Transverse colon (tissue), 4 donors: ENCODE measurements at regions not wholly inside any gene's neighbourhood (a gene's known extent, or its start where the extent isn't known, plus 50 kb on each side); places are given as distances from the start of the nearest gene placed in this dataset.

Source experiments
- EP300 ChIP-seq: sonication (generic); formaldehyde crosslinking; IDR thresholded peaks from one replicate; pipeline ENCODE4 v1.6.1; 2017; ENCODE audit warnings: antibody characterized with exemption, low read depth
- POLR2A ChIP-seq: fragments of 450-650 bp; IDR thresholded peaks from one replicate; pipeline ENCODE4 v1.6.1; 2016; ENCODE audit warnings: antibody characterized with exemption, mild to moderate bottlenecking, moderate library complexity
- POLR2AphosphoS5 ChIP-seq, 3 donors: sonication (generic); formaldehyde crosslinking; IDR thresholded peaks; one replicate each; pipeline ENCODE4 v1.6.1; 2016; ENCODE audit warnings: antibody characterized with exemption in 3 of 3
- TF ChIP-seq, protein P1 (sequence below), 5 experiments: fragments of 200-600 bp in 3 of 5; fragments of 450-650 bp in 2 of 5; sonication (generic) in 3 of 5; IDR thresholded peaks; 1 replicate in 2 of 5; 2 replicates in 3 of 5; pipeline ENCODE4 v1.5.1; 2016 to 2017; ENCODE audit warnings: antibody characterized with exemption in 5 of 5, inconsistent platforms in 3 of 5, mild to moderate bottlenecking in 2 of 5, moderate library complexity in 1 of 5

DNA sequence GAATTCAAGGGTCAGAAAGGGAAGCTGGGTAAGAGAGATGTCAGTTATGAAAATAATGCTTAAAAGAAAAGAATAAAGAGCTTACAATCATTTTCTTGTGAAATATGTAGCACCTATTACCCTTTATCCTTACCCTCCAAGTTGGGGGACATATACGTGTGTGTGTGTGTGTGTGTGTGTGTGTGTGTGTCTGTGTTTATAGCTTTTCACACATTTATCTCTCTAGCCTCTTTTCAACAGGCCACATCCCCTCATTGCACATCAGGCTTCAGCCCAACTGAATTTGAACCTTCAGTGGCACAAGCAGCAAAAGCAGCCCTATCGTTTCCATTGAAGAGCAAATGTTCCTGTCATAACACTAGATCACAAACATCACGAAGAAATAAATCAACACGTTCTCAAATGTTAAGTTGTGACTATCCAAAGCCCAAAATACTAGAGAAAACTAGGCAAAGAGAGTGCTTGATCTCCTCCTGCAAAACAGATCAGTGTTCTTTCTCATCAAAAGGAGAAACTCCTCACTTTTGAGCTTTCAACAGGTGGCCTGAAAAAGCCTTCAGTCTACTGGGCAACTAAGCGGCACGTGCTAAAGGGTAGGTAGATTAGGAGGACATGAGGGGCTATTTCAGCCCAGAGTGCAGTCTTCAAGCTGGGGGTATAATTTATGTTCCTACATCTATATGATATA is 416.4 kb downstream of the EFNA5 start:
- TF ChIP-seq, protein P1, sequence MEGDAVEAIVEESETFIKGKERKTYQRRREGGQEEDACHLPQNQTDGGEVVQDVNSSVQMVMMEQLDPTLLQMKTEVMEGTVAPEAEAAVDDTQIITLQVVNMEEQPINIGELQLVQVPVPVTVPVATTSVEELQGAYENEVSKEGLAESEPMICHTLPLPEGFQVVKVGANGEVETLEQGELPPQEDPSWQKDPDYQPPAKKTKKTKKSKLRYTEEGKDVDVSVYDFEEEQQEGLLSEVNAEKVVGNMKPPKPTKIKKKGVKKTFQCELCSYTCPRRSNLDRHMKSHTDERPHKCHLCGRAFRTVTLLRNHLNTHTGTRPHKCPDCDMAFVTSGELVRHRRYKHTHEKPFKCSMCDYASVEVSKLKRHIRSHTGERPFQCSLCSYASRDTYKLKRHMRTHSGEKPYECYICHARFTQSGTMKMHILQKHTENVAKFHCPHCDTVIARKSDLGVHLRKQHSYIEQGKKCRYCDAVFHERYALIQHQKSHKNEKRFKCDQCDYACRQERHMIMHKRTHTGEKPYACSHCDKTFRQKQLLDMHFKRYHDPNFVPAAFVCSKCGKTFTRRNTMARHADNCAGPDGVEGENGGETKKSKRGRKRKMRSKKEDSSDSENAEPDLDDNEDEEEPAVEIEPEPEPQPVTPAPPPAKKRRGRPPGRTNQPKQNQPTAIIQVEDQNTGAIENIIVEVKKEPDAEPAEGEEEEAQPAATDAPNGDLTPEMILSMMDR (IDR thresholded peaks at IDR 0.05), result no peak
- TF ChIP-seq POLR2A (no peak), POLR2AphosphoS5 (IDR thresholded peaks at IDR 0.05) (no peak), EP300 (no peak)
